ENCODE measurements at regions not wholly inside any gene's neighbourhood (a gene's known extent, or its start where the extent isn't known, plus 50 kb on each side); places are given as distances from the start of the nearest gene placed in this dataset.

DNA sequence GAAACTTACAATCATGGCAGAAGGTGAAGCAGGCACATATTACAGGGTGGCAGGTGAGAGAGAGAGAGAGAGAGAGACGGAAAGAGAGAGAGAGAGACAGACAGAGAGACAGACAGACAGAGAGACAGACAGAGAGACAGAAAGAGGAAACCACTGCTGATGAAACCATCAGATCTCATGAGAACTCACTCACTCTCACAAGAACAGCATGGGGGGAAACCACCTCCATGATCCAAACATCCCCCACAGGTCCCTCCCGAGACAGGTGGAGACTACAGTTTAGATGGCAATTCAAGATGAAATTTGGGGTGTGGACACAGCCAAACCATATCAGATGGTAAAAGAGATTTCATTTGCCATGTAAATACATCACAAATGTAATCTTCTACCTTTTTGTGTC lies 708.1 kb downstream of the MRPL39 start:
- Histone ChIP-seq H3K9me3 (ENCODE audit: insufficient read depth, low read depth, low read length) (no peaks in the 10 kb centered on the region), H3K4me3 (ENCODE audit: low read length, poor library complexity, severe bottlenecking) (no peak overlapping the region), H3K4me1 (ENCODE audit: insufficient read depth, low read length, poor library complexity, severe bottlenecking) (no peaks in the 10 kb centered on the region), H3K79me2 (ENCODE audit: insufficient read depth, low read length) (no peaks in the 10 kb centered on the region), H3K4me2 (ENCODE audit: low read depth, low read length, poor library complexity, severe bottlenecking) (no peak overlapping the region), H3K36me3 (ENCODE audit: insufficient read depth, low read length) (no peaks in the 10 kb centered on the region), H3F3A (ENCODE audit: low read depth) (no peaks in the 10 kb centered on the region), H4K20me1 (ENCODE audit: insufficient read depth, low read length, poor library complexity, severe bottlenecking) (no peaks in the 10 kb centered on the region), H3K9me2 (replicated peaks; ENCODE audit: low read depth, low read length) (no peaks in the 10 kb centered on the region), H2AFZ (ENCODE audit: low read length) (no peak overlapping the region), H3K27me3 (ENCODE audit: insufficient read depth, low read length, poor library complexity, severe bottlenecking) (no peaks in the 10 kb centered on the region), H3K9ac (ENCODE audit: low read depth, low read length, poor library complexity, severe bottlenecking) (no peak overlapping the region)
- TF ChIP-seq, protein P1, sequence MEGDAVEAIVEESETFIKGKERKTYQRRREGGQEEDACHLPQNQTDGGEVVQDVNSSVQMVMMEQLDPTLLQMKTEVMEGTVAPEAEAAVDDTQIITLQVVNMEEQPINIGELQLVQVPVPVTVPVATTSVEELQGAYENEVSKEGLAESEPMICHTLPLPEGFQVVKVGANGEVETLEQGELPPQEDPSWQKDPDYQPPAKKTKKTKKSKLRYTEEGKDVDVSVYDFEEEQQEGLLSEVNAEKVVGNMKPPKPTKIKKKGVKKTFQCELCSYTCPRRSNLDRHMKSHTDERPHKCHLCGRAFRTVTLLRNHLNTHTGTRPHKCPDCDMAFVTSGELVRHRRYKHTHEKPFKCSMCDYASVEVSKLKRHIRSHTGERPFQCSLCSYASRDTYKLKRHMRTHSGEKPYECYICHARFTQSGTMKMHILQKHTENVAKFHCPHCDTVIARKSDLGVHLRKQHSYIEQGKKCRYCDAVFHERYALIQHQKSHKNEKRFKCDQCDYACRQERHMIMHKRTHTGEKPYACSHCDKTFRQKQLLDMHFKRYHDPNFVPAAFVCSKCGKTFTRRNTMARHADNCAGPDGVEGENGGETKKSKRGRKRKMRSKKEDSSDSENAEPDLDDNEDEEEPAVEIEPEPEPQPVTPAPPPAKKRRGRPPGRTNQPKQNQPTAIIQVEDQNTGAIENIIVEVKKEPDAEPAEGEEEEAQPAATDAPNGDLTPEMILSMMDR (conservative IDR thresholded peaks at IDR 0.05; ENCODE audit: low read length): no peak
- TF ChIP-seq EZH2phosphoT487 (IDR thresholded peaks at IDR 0.05; ENCODE audit: borderline replicate concordance): no peak

DNA sequence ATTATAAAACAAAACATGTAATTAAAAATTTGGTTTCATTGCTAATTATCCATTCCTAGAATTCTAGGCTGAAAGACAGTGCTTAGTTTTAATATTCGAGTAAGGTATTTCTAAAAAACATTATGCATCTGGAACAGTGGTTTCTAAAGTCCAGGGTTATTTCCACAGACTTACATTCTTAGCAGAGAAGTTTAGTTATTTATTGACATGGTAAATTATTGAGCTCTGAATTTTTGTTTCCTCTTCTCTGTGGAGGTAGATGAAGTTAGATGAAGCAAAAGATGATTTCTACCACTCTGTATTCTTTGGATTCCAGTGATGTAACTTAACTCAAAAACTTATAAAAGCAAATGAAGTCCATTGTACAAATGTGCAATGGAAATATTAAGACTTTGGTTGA lies 709.4 kb downstream of the MRPL39 start:
- Histone ChIP-seq H3K36me3 (ENCODE audit: insufficient read depth, low read length) (no peaks in the 10 kb centered on the region), H3K9me3 (ENCODE audit: insufficient read depth, low read depth, low read length) (no peaks in the 10 kb centered on the region), H3K4me3 (ENCODE audit: low read length, poor library complexity, severe bottlenecking) (no peak overlapping the region), H3K4me1 (ENCODE audit: insufficient read depth, low read length, poor library complexity, severe bottlenecking) (no peaks in the 10 kb centered on the region), H3K27me3 (ENCODE audit: insufficient read depth, low read length, poor library complexity, severe bottlenecking) (no peaks in the 10 kb centered on the region), H3F3A (ENCODE audit: low read depth) (no peaks in the 10 kb centered on the region), H3K9me2 (replicated peaks; ENCODE audit: low read depth, low read length) (no peaks in the 10 kb centered on the region), H3K4me2 (ENCODE audit: low read depth, low read length, poor library complexity, severe bottlenecking) (no peak overlapping the region), H3K9ac (ENCODE audit: low read depth, low read length, poor library complexity, severe bottlenecking) (no peak overlapping the region), H2AFZ (ENCODE audit: low read length) (no peak overlapping the region), H4K20me1 (ENCODE audit: insufficient read depth, low read length, poor library complexity, severe bottlenecking) (no peaks in the 10 kb centered on the region), H3K79me2 (ENCODE audit: insufficient read depth, low read length) (no peaks in the 10 kb centered on the region)
- no peak for TF ChIP-seq EZH2phosphoT487 (IDR thresholded peaks at IDR 0.05; ENCODE audit: borderline replicate concordance)
- TF ChIP-seq, protein P1 (conservative IDR thresholded peaks at IDR 0.05; ENCODE audit: low read length): no peak

DNA sequence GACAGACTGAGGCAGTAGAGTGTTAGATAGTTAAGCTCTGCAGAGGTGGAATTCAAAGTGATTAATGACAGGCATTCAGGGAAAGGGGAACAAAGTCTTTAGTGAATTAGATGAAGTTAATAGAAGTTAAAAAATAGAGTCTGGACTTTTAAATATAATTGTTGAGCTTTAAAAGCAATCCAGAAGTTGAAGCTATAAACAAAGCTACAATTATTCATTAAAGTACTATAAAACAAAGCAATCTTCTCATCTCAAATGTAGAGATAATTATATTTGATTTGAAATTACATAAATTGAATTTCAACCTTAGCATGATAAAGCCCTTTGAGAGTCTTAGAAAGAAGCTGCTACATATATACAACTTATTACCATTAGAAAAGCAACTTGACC lies 710.6 kb downstream of the MRPL39 start:
- Histone ChIP-seq H3K4me2 (ENCODE audit: low read depth, low read length, poor library complexity, severe bottlenecking) (no peak overlapping the region), H2AFZ (ENCODE audit: low read length) (no peak overlapping the region), H3K36me3 (ENCODE audit: insufficient read depth, low read length) (no peaks in the 10 kb centered on the region), H3K9me3 (ENCODE audit: insufficient read depth, low read depth, low read length) (no peaks in the 10 kb centered on the region), H3K4me1 (ENCODE audit: insufficient read depth, low read length, poor library complexity, severe bottlenecking) (no peaks in the 10 kb centered on the region), H3K9me2 (replicated peaks; ENCODE audit: low read depth, low read length) (no peaks in the 10 kb centered on the region), H4K20me1 (ENCODE audit: insufficient read depth, low read length, poor library complexity, severe bottlenecking) (no peaks in the 10 kb centered on the region), H3K4me3 (ENCODE audit: low read length, poor library complexity, severe bottlenecking) (no peak overlapping the region), H3K27me3 (ENCODE audit: insufficient read depth, low read length, poor library complexity, severe bottlenecking) (no peaks in the 10 kb centered on the region), H3K79me2 (ENCODE audit: insufficient read depth, low read length) (no peaks in the 10 kb centered on the region), H3F3A (ENCODE audit: low read depth) (no peaks in the 10 kb centered on the region), H3K9ac (ENCODE audit: low read depth, low read length, poor library complexity, severe bottlenecking) (no peak overlapping the region)
- no peak for TF ChIP-seq EZH2phosphoT487 (IDR thresholded peaks at IDR 0.05; ENCODE audit: borderline replicate concordance)
- TF ChIP-seq, protein P1 (conservative IDR thresholded peaks at IDR 0.05; ENCODE audit: low read length): no peak

All from Loucy (cell line).